ENCODE measurements at regions not wholly inside any gene's neighbourhood (a gene's known extent, or its start where the extent isn't known, plus 50 kb on each side); places are given as distances from the start of the nearest gene placed in this dataset.
A peak's percentile ranks its signal among the peaks of the same experiment; 100 is the strongest.

GRCh38 chr4:112897543-112897942 is 151.9 kb upstream of the ANK2 start:
- Histone ChIP-seq H2BK5ac (ENCODE audit: low read depth, low read length, poor library complexity) (no peak overlapping the region), H3K4me1 (ENCODE audit: control insufficient read depth in 1 of 2, insufficient read depth in 2 of 2, low read length in 2 of 2) (peaks cover 3 to 7% of the 10 kb centered on the region in 2 experiments), H2BK120ac (ENCODE audit: insufficient read depth, low read length, poor library complexity) (no peak overlapping the region), H3K4ac (ENCODE audit: low read depth, low read length) (no peak overlapping the region), H3K14ac (ENCODE audit: low read length) (no peak overlapping the region), H3K79me1 (ENCODE audit: low read length) (no peaks in the 10 kb centered on the region), H3K4me2 (ENCODE audit: low read length) (no peak overlapping the region), H3K9ac (ENCODE audit: low read length) (no peak overlapping the region), H3K18ac (ENCODE audit: low read length) (no peak overlapping the region), H2AK5ac (ENCODE audit: low read length) (no peak overlapping the region), H3K36me3 (ENCODE audit: control insufficient read depth in 1 of 2, insufficient read depth in 2 of 2, low read length in 2 of 2) (no peaks in the 10 kb centered on the region), H4K8ac (ENCODE audit: low read depth, low read length) (no peak overlapping the region), H2AFZ (ENCODE audit: insufficient read depth, low read length, poor library complexity) (no peak overlapping the region), H3K23ac (ENCODE audit: low read length) (no peak overlapping the region), H4K91ac (ENCODE audit: low read depth, low read length) (no peak overlapping the region), H3K4me3 (ENCODE audit: low read depth, low read length) (no peak overlapping the region), H4K12ac (ENCODE audit: low read depth, low read length) (no peak overlapping the region), H3K27ac (ENCODE audit: low read depth, low read length) (no peak overlapping the region), H3K79me2 (ENCODE audit: control insufficient read depth, insufficient read depth, low read length, poor library complexity) (no peaks in the 10 kb centered on the region), H3K9me3 (ENCODE audit: insufficient read depth, low read depth, low read length) (no peaks in the 10 kb centered on the region), H2BK12ac (ENCODE audit: low read length) (no peak overlapping the region), H3K27me3 (ENCODE audit: insufficient read depth, low read length) (no peaks in the 10 kb centered on the region)
- DNase-seq = no peak
- no CpG with 5 or more reads among the region's 2 CpGs for WGBS (ENCODE audit: extremely low coverage, insufficient coverage, insufficient read length)

- Histone ChIP-seq H3K23ac (ENCODE audit: low read length) (no peak overlapping the region), H3K14ac (ENCODE audit: low read length) (no peak overlapping the region), H3K18ac (ENCODE audit: low read length) (no peak overlapping the region), H3K4me1 (ENCODE audit: control insufficient read depth in 1 of 2, insufficient read depth in 2 of 2, low read length in 2 of 2) (peaks cover 3 to 7% of the 10 kb centered on the region in 2 experiments), H3K4me3 (ENCODE audit: low read depth, low read length) (no peak overlapping the region), H3K4me2 (ENCODE audit: low read length) (peak overlapping the region; percentile 32), H4K91ac (ENCODE audit: low read depth, low read length) (no peak overlapping the region), H4K12ac (ENCODE audit: low read depth, low read length) (no peak overlapping the region), H2BK120ac (ENCODE audit: insufficient read depth, low read length, poor library complexity) (no peak overlapping the region), H2AFZ (ENCODE audit: insufficient read depth, low read length, poor library complexity) (no peak overlapping the region), H2BK5ac (ENCODE audit: low read depth, low read length, poor library complexity) (no peak overlapping the region), H3K36me3 (ENCODE audit: control insufficient read depth in 1 of 2, insufficient read depth in 2 of 2, low read length in 2 of 2) (no peaks in the 10 kb centered on the region), H3K27ac (ENCODE audit: low read depth, low read length) (no peak overlapping the region), H3K79me1 (ENCODE audit: low read length) (no peaks in the 10 kb centered on the region), H2AK5ac (ENCODE audit: low read length) (no peak overlapping the region), H3K79me2 (ENCODE audit: control insufficient read depth, insufficient read depth, low read length, poor library complexity) (no peaks in the 10 kb centered on the region), H3K4ac (ENCODE audit: low read depth, low read length) (no peak overlapping the region), H3K9ac (ENCODE audit: low read length) (no peak overlapping the region), H2BK12ac (ENCODE audit: low read length) (no peak overlapping the region), H3K27me3 (ENCODE audit: insufficient read depth, low read length) (no peaks in the 10 kb centered on the region), H4K8ac (ENCODE audit: low read depth, low read length) (no peak overlapping the region), H3K9me3 (ENCODE audit: insufficient read depth, low read depth, low read length) (no peaks in the 10 kb centered on the region)
- no peak for DNase-seq
- no CpG with 5 or more reads among the region's 4 CpGs for WGBS (ENCODE audit: extremely low coverage, insufficient coverage, insufficient read length)
Observed at GRCh38 chr4:112898357-112899141, 150.9 kb upstream of the ANK2 start.

- Histone ChIP-seq H2BK5ac (ENCODE audit: low read depth, low read length, poor library complexity) (no peak overlapping the region), H2AK5ac (ENCODE audit: low read length) (no peak overlapping the region), H3K14ac (ENCODE audit: low read length) (no peak overlapping the region), H3K36me3 (ENCODE audit: control insufficient read depth in 1 of 2, insufficient read depth in 2 of 2, low read length in 2 of 2) (no peaks in the 10 kb centered on the region), H2AFZ (ENCODE audit: insufficient read depth, low read length, poor library complexity) (no peak overlapping the region), H3K4me1 (ENCODE audit: control insufficient read depth in 1 of 2, insufficient read depth in 2 of 2, low read length in 2 of 2) (peaks cover 3 to 7% of the 10 kb centered on the region in 2 experiments), H3K4me3 (ENCODE audit: low read depth, low read length) (no peak overlapping the region), H3K27ac (ENCODE audit: low read depth, low read length) (no peak overlapping the region), H3K23ac (ENCODE audit: low read length) (no peak overlapping the region), H3K79me1 (ENCODE audit: low read length) (no peaks in the 10 kb centered on the region), H2BK120ac (ENCODE audit: insufficient read depth, low read length, poor library complexity) (no peak overlapping the region), H3K9me3 (ENCODE audit: insufficient read depth, low read depth, low read length) (no peaks in the 10 kb centered on the region), H2BK12ac (ENCODE audit: low read length) (no peak overlapping the region), H3K4ac (ENCODE audit: low read depth, low read length) (no peak overlapping the region), H4K12ac (ENCODE audit: low read depth, low read length) (no peak overlapping the region), H3K18ac (ENCODE audit: low read length) (no peak overlapping the region), H4K8ac (ENCODE audit: low read depth, low read length) (no peak overlapping the region), H3K9ac (ENCODE audit: low read length) (no peak overlapping the region), H3K79me2 (ENCODE audit: control insufficient read depth, insufficient read depth, low read length, poor library complexity) (no peaks in the 10 kb centered on the region), H3K27me3 (ENCODE audit: insufficient read depth, low read length) (no peaks in the 10 kb centered on the region), H4K91ac (ENCODE audit: low read depth, low read length) (no peak overlapping the region), H3K4me2 (ENCODE audit: low read length) (no peak overlapping the region)
- DNase-seq = no peak
- WGBS (ENCODE audit: extremely low coverage, insufficient coverage, insufficient read length) = no CpG with 5 or more reads among the region's 2 CpGs
Observed at GRCh38 chr4:112900416-112900815, 149.0 kb upstream of the ANK2 start.

- WGBS (ENCODE audit: extremely low coverage, insufficient coverage, insufficient read length) = no CpG with 5 or more reads among the region's 1 CpG
Observed at GRCh38 chr4:112901962-112902411, 147.5 kb upstream of the ANK2 start.

More at GRCh38 chr4:112901962-112902411, 147.5 kb upstream of the ANK2 start:
- Histone ChIP-seq H3K9ac (ENCODE audit: low read length) (no peak overlapping the region), H3K79me1 (ENCODE audit: low read length) (no peaks in the 10 kb centered on the region), H3K4me2 (ENCODE audit: low read length) (no peak overlapping the region), H3K14ac (ENCODE audit: low read length) (no peak overlapping the region), H4K12ac (ENCODE audit: low read depth, low read length) (no peak overlapping the region), H2AFZ (ENCODE audit: insufficient read depth, low read length, poor library complexity) (no peak overlapping the region), H4K8ac (ENCODE audit: low read depth, low read length) (no peak overlapping the region), H2BK12ac (ENCODE audit: low read length) (no peak overlapping the region), H2BK5ac (ENCODE audit: low read depth, low read length, poor library complexity) (no peak overlapping the region), H3K4ac (ENCODE audit: low read depth, low read length) (no peak overlapping the region), H3K9me3 (ENCODE audit: insufficient read depth, low read depth, low read length) (no peaks in the 10 kb centered on the region), H2AK5ac (ENCODE audit: low read length) (no peak overlapping the region), H3K18ac (ENCODE audit: low read length) (no peak overlapping the region), H3K79me2 (ENCODE audit: control insufficient read depth, insufficient read depth, low read length, poor library complexity) (no peaks in the 10 kb centered on the region), H2BK120ac (ENCODE audit: insufficient read depth, low read length, poor library complexity) (no peak overlapping the region), H3K27me3 (ENCODE audit: insufficient read depth, low read length) (no peaks in the 10 kb centered on the region), H3K23ac (ENCODE audit: low read length) (no peak overlapping the region), H3K4me3 (ENCODE audit: low read depth, low read length) (no peak overlapping the region), H3K27ac (ENCODE audit: low read depth, low read length) (no peak overlapping the region), H3K36me3 (ENCODE audit: control insufficient read depth in 1 of 2, insufficient read depth in 2 of 2, low read length in 2 of 2) (no peaks in the 10 kb centered on the region), H4K91ac (ENCODE audit: low read depth, low read length) (no peak overlapping the region), H3K4me1 (ENCODE audit: control insufficient read depth in 1 of 2, insufficient read depth in 2 of 2, low read length in 2 of 2) (peaks cover 0 to 2% of the 10 kb centered on the region in 2 experiments)
- no peak for DNase-seq

All from trophoblast cell (in vitro differentiated cells and primary cell).